ENCODE measurements at regions not wholly inside any gene's neighbourhood (a gene's known extent, or its start where the extent isn't known, plus 50 kb on each side); places are given as distances from the start of the nearest gene placed in this dataset.

DNA sequence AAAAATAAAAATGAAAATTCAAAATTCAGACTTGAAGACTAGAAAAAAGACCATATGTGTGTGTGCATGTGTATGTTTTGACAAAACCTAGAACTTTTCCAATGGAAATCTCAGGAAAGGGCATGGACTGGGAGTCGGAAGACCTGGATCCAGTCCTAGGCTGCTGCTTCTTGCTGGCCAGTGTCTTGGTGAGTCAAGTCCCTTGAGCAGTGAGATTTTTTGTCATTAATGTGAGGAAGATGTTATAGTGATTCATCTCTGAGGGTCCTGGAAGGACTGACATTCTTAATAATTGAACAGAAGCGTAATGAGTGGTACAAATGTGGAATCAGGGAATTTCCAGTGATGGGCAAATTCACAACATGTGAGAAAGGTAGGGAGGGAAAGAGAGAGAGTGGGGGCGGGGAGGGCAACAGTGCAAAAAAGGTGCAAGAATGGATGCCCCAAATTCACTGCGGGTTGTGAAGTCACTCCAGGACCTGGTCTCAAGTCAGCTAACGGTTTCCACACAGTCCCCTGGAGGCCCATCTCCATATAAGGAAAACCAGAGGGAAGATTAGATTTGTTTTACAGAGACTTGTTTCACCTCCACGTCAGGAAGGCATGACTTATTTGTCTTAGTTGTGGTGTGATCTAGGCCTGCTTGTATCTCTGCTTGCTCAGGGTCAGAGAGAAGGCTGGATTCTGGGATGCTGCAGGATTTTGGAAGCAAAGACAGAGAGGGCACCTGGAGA lies 201.7 kb downstream of the BUB3 start (continued):
- TF ChIP-seq, protein P1, sequence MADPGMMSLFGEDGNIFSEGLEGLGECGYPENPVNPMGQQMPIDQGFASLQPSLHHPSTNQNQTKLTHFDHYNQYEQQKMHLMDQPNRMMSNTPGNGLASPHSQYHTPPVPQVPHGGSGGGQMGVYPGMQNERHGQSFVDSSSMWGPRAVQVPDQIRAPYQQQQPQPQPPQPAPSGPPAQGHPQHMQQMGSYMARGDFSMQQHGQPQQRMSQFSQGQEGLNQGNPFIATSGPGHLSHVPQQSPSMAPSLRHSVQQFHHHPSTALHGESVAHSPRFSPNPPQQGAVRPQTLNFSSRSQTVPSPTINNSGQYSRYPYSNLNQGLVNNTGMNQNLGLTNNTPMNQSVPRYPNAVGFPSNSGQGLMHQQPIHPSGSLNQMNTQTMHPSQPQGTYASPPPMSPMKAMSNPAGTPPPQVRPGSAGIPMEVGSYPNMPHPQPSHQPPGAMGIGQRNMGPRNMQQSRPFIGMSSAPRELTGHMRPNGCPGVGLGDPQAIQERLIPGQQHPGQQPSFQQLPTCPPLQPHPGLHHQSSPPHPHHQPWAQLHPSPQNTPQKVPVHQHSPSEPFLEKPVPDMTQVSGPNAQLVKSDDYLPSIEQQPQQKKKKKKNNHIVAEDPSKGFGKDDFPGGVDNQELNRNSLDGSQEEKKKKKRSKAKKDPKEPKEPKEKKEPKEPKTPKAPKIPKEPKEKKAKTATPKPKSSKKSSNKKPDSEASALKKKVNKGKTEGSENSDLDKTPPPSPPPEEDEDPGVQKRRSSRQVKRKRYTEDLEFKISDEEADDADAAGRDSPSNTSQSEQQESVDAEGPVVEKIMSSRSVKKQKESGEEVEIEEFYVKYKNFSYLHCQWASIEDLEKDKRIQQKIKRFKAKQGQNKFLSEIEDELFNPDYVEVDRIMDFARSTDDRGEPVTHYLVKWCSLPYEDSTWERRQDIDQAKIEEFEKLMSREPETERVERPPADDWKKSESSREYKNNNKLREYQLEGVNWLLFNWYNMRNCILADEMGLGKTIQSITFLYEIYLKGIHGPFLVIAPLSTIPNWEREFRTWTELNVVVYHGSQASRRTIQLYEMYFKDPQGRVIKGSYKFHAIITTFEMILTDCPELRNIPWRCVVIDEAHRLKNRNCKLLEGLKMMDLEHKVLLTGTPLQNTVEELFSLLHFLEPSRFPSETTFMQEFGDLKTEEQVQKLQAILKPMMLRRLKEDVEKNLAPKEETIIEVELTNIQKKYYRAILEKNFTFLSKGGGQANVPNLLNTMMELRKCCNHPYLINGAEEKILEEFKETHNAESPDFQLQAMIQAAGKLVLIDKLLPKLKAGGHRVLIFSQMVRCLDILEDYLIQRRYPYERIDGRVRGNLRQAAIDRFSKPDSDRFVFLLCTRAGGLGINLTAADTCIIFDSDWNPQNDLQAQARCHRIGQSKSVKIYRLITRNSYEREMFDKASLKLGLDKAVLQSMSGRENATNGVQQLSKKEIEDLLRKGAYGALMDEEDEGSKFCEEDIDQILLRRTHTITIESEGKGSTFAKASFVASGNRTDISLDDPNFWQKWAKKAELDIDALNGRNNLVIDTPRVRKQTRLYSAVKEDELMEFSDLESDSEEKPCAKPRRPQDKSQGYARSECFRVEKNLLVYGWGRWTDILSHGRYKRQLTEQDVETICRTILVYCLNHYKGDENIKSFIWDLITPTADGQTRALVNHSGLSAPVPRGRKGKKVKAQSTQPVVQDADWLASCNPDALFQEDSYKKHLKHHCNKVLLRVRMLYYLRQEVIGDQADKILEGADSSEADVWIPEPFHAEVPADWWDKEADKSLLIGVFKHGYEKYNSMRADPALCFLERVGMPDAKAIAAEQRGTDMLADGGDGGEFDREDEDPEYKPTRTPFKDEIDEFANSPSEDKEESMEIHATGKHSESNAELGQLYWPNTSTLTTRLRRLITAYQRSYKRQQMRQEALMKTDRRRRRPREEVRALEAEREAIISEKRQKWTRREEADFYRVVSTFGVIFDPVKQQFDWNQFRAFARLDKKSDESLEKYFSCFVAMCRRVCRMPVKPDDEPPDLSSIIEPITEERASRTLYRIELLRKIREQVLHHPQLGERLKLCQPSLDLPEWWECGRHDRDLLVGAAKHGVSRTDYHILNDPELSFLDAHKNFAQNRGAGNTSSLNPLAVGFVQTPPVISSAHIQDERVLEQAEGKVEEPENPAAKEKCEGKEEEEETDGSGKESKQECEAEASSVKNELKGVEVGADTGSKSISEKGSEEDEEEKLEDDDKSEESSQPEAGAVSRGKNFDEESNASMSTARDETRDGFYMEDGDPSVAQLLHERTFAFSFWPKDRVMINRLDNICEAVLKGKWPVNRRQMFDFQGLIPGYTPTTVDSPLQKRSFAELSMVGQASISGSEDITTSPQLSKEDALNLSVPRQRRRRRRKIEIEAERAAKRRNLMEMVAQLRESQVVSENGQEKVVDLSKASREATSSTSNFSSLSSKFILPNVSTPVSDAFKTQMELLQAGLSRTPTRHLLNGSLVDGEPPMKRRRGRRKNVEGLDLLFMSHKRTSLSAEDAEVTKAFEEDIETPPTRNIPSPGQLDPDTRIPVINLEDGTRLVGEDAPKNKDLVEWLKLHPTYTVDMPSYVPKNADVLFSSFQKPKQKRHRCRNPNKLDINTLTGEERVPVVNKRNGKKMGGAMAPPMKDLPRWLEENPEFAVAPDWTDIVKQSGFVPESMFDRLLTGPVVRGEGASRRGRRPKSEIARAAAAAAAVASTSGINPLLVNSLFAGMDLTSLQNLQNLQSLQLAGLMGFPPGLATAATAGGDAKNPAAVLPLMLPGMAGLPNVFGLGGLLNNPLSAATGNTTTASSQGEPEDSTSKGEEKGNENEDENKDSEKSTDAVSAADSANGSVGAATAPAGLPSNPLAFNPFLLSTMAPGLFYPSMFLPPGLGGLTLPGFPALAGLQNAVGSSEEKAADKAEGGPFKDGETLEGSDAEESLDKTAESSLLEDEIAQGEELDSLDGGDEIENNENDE (IDR thresholded peaks at IDR 0.05; ENCODE audit: insufficient replicate concordance, low read length), result no peak
- TF ChIP-seq JUND (IDR thresholded peaks at IDR 0.05; ENCODE audit: low read length) (no peak), ZNF274 (IDR thresholded peaks at IDR 0.05; ENCODE audit: borderline replicate concordance, extremely low read depth, low read length) (no peak), KDM4A (IDR thresholded peaks at IDR 0.05; ENCODE audit: low read depth, low read length, severe bottlenecking) (no peak), SAP30 (IDR thresholded peaks at IDR 0.05; ENCODE audit: insufficient read depth, insufficient replicate concordance, low read length) (no peak), BACH1 (IDR thresholded peaks at IDR 0.05; ENCODE audit: low read length) (no peak), SIX5 (IDR thresholded peaks at IDR 0.05; ENCODE audit: low read depth, low read length) (no peak), RXRA (IDR thresholded peaks at IDR 0.05; ENCODE audit: insufficient read depth, low read depth, low read length) (no peak)
- TF ChIP-seq, protein P2, sequence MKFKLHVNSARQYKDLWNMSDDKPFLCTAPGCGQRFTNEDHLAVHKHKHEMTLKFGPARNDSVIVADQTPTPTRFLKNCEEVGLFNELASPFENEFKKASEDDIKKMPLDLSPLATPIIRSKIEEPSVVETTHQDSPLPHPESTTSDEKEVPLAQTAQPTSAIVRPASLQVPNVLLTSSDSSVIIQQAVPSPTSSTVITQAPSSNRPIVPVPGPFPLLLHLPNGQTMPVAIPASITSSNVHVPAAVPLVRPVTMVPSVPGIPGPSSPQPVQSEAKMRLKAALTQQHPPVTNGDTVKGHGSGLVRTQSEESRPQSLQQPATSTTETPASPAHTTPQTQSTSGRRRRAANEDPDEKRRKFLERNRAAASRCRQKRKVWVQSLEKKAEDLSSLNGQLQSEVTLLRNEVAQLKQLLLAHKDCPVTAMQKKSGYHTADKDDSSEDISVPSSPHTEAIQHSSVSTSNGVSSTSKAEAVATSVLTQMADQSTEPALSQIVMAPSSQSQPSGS (IDR thresholded peaks at IDR 0.05; ENCODE audit: low read length), result no peak

All from H1 (cell line).